H9 (cell line): ENCODE measurements at regions not wholly inside any gene's neighbourhood (a gene's known extent, or its start where the extent isn't known, plus 50 kb on each side); places are given as distances from the start of the nearest gene placed in this dataset.

Experiments
- DNase-seq: peaks from one replicate; pipeline ENCODE4 v3.0.0-alpha.2; 2017
- H2AFZ ChIP-seq: one replicate; pipeline ENCODE4 v1.6.1; 2013; ENCODE audit warnings: mild to moderate bottlenecking, low read length, control low read depth, moderate library complexity
- H2AK5ac ChIP-seq: 2 replicates; pipeline ENCODE4 v1.6.1; 2013; ENCODE audit warnings: low read length, control low read depth, mixed read lengths; ENCODE audit not compliant: insufficient read length
- H2BK120ac ChIP-seq: one replicate; pipeline ENCODE4 v1.6.1; 2013; ENCODE audit warnings: low read depth, mild to moderate bottlenecking, low read length, control low read depth, inconsistent platforms; ENCODE audit not compliant: poor library complexity, severe bottlenecking
- H2BK12ac ChIP-seq: 2 replicates; pipeline ENCODE4 v1.6.1; 2013; ENCODE audit warnings: low read length, control low read depth, mixed read lengths, low read depth; ENCODE audit not compliant: insufficient read length
- H2BK15ac ChIP-seq: 2 replicates; pipeline ENCODE4 v1.6.1; 2013; ENCODE audit warnings: low read depth, low read length, control low read depth
- H2BK20ac ChIP-seq: one replicate; pipeline ENCODE4 v1.6.1; 2013; ENCODE audit warnings: low read depth, mild to moderate bottlenecking, low read length, control low read depth, inconsistent platforms; ENCODE audit not compliant: poor library complexity, severe bottlenecking
- H2BK5ac ChIP-seq: 2 replicates; pipeline ENCODE4 v1.6.1; 2013; ENCODE audit warnings: low read length, control low read depth, mixed read lengths; ENCODE audit not compliant: insufficient read length
- H3K14ac ChIP-seq: 2 replicates; pipeline ENCODE4 v1.6.1; 2013; ENCODE audit warnings: low read length, control low read depth; ENCODE audit not compliant: insufficient read depth
- H3K18ac ChIP-seq: 2 replicates; pipeline ENCODE4 v1.6.1; 2013; ENCODE audit warnings: low read depth, mild to moderate bottlenecking, mixed read lengths, low read length, control low read depth; ENCODE audit not compliant: insufficient read length
- H3K23ac ChIP-seq: 2 replicates; pipeline ENCODE4 v1.6.1; 2013; ENCODE audit warnings: low read length, control low read depth, mixed read lengths, low read depth; ENCODE audit not compliant: insufficient read length
- H3K23me2 ChIP-seq: 2 replicates; pipeline ENCODE4 v1.6.1; 2013; ENCODE audit warnings: low read depth, mild to moderate bottlenecking, mixed read lengths, low read length, control low read depth; ENCODE audit not compliant: insufficient read length, poor library complexity, severe bottlenecking
- H3K27ac ChIP-seq: 2 replicates; pipeline ENCODE4 v1.5.1; 2013; ENCODE audit warnings: low read length, control low read depth, mixed read lengths, low read depth; ENCODE audit not compliant: insufficient read length
- H3K27me3 ChIP-seq: 2 replicates; pipeline ENCODE4 v1.6.1; 2013; ENCODE audit warnings: low read length, control low read depth, inconsistent platforms; ENCODE audit not compliant: insufficient read depth
- H3K4ac ChIP-seq: 2 replicates; pipeline ENCODE4 v1.6.1; 2013; ENCODE audit warnings: low read depth, mild to moderate bottlenecking, control low read depth, inconsistent platforms, low read length, moderate library complexity
- H3K4me1 ChIP-seq: 2 replicates; pipeline ENCODE4 v1.6.1; 2013; ENCODE audit warnings: low read length, control low read depth, inconsistent platforms; ENCODE audit not compliant: insufficient read depth
- H3K4me2 ChIP-seq: 2 replicates; pipeline ENCODE4 v1.6.1; 2013; ENCODE audit warnings: low read length, control low read depth, mixed read lengths; ENCODE audit not compliant: insufficient read length, insufficient read depth
- H3K56ac ChIP-seq: 2 replicates; pipeline ENCODE4 v1.6.1; 2013; ENCODE audit warnings: low read depth, mild to moderate bottlenecking, mixed read lengths, low read length, control low read depth; ENCODE audit not compliant: insufficient read length
- H3K79me1 ChIP-seq: 2 replicates; pipeline ENCODE4 v1.6.1; 2013; ENCODE audit warnings: low read depth, mild to moderate bottlenecking, moderate library complexity, low read length, control low read depth, inconsistent platforms; ENCODE audit not compliant: insufficient read depth, poor library complexity, severe bottlenecking
- H3K79me2 ChIP-seq: 2 replicates; pipeline ENCODE4 v1.6.1; 2013; ENCODE audit warnings: low read length, control low read depth, inconsistent platforms; ENCODE audit not compliant: insufficient read depth
- H3K9ac ChIP-seq: 2 replicates; pipeline ENCODE4 v1.6.1; 2013; ENCODE audit warnings: low read length, control low read depth, mixed read lengths; ENCODE audit not compliant: insufficient read length; ENCODE audit errors: extremely low read depth
- H3K9me3 ChIP-seq: one replicate; pipeline ENCODE4 v1.6.1; 2013; ENCODE audit warnings: low read depth, low read length, inconsistent platforms; ENCODE audit not compliant: control insufficient read depth
- H3T11ph ChIP-seq: one replicate; pipeline ENCODE4 v1.6.1; 2013; ENCODE audit warnings: mild to moderate bottlenecking, low read length, control low read depth, inconsistent platforms
- H4K20me1 ChIP-seq: one replicate; pipeline ENCODE4 v1.6.1; 2013; ENCODE audit not compliant: control insufficient read depth, insufficient read length, insufficient read depth
- H4K5ac ChIP-seq: 2 replicates; pipeline ENCODE4 v1.6.1; 2013; ENCODE audit warnings: low read depth, mild to moderate bottlenecking, mixed read lengths, low read length, control low read depth; ENCODE audit not compliant: insufficient read length
- H4K8ac ChIP-seq: replicated peaks from 2 replicates; pipeline ENCODE4 v1.6.1; 2013; ENCODE audit warnings: low read length, control low read depth, mixed read lengths, low read depth; ENCODE audit not compliant: insufficient read length
- H4K91ac ChIP-seq: 2 replicates; pipeline ENCODE4 v1.6.1; 2013; ENCODE audit warnings: low read depth, mild to moderate bottlenecking, moderate library complexity, mixed read lengths, low read length, control low read depth; ENCODE audit not compliant: insufficient read length
- H3K27ac Mint-ChIP-seq, 3 experiments: 2 replicates in 2 of 3; 3 replicates in 1 of 3; pipeline ENCODE4 v1.8.0; 2020 to 2021; ENCODE audit warnings: mixed read lengths in 3 of 3, mild to moderate bottlenecking in 1 of 3, moderate library complexity in 1 of 3
- H3K27me3 Mint-ChIP-seq: 2 replicates; pipeline ENCODE4 v1.8.0; 2021; ENCODE audit warnings: low read depth, mild to moderate bottlenecking, moderate library complexity, mixed read lengths
- H3K36me3 Mint-ChIP-seq, 3 experiments: 2 replicates in 2 of 3; 3 replicates in 1 of 3; pipeline ENCODE4 v1.8.0; 2020 to 2021; ENCODE audit warnings: low read depth in 3 of 3, mixed read lengths in 3 of 3; ENCODE audit not compliant: insufficient read depth in 1 of 3
- H3K4me1 Mint-ChIP-seq, 2 experiments: 2 replicates each; pipeline ENCODE4 v1.8.0; 2020; ENCODE audit warnings: mixed read lengths in 2 of 2
- H3K4me3 Mint-ChIP-seq, 2 experiments: 2 replicates in 1 of 2; 3 replicates in 1 of 2; pipeline ENCODE4 v1.8.0; 2020 to 2021; ENCODE audit warnings: mild to moderate bottlenecking in 2 of 2, mixed read lengths in 2 of 2, moderate library complexity in 1 of 2
- H3K9me3 Mint-ChIP-seq, 2 experiments: 2 replicates in 1 of 2; 3 replicates in 1 of 2; pipeline ENCODE4 v1.8.0; 2020; ENCODE audit warnings: mild to moderate bottlenecking in 2 of 2, mixed read lengths in 2 of 2, moderate library complexity in 1 of 2
- WGBS: extraction: QIAGEN DNeasy Blood & Tissue Kit; methylation state at CpG from one replicate; pipeline ENCODE4 v1.1.7; 2013; ENCODE audit warnings: missing lambda C conversion rate, low lambda C conversion rate, mixed read lengths; ENCODE audit not compliant: insufficient read length; ENCODE audit errors: extremely low coverage; 5-methylcytosine and 5-hydroxymethylcytosine counted together
- TF ChIP-seq, protein P1 (sequence below): fragments of 200-600 bp; sonication (generic); conservative IDR thresholded peaks from 3 replicates; pipeline ENCODE4 v1.8.0; 2021; ENCODE audit warnings: antibody characterized with exemption, mild to moderate bottlenecking

DNA sequence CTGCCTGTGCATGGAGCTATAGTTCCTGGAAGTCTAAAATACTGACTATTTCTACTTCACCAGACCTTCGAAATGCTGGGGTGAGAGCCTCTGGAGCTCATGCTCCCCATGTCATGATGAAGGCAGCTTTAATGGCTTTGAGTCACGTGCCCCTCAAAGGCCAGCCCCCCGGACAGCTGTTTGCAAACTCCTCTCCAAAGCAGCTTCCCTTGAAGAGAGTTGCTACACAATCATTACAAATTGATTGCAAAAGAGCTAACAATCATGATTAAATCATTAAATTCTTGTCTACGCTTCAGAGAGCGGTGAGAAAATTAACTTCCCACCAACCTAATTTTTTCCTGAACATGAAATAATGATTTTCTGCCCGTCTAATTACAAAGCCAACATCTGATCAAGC is 134.8 kb upstream of the IRX6 start:
- no peak overlapping the region for H2BK20ac ChIP-seq
- peaks cover 33 to 38% of the 10 kb centered on the region in 2 experiments for H3K4me1 Mint-ChIP-seq
- H3K18ac ChIP-seq: no peak overlapping the region
- H2BK15ac ChIP-seq: no peak overlapping the region
- no peak overlapping the region for H3K4me2 ChIP-seq
- H2AFZ ChIP-seq: no peak overlapping the region
- H3K9me3 ChIP-seq: no peaks in the 10 kb centered on the region
- no peak overlapping the region for H3K14ac ChIP-seq
- H4K5ac ChIP-seq: no peak overlapping the region
- no CpG with 5 or more reads among the region's 6 CpGs for WGBS
- no peak overlapping the region for H3K23ac ChIP-seq
- H3K27ac ChIP-seq: no peak overlapping the region
- no peak overlapping the region for H2BK120ac ChIP-seq
- H3K79me2 ChIP-seq: no peaks in the 10 kb centered on the region
- H3K23me2 ChIP-seq: no peaks in the 10 kb centered on the region
- H3K27me3 ChIP-seq: no peaks in the 10 kb centered on the region
- no peak overlapping the region for H3K9ac ChIP-seq
- H3K4ac ChIP-seq: no peak overlapping the region
- H3K56ac ChIP-seq: no peak overlapping the region
- no peak for DNase-seq
- H4K8ac ChIP-seq: no peak overlapping the region
- H3K36me3 Mint-ChIP-seq: peaks cover 0 to 11% (median 10%) of the 10 kb centered on the region in 3 experiments; a peak in 5 of 7 replicates
- H3K9me3 Mint-ChIP-seq: peaks cover 4 to 9% of the 10 kb centered on the region in 2 experiments; a peak in 4 of 5 replicates
- no peaks in the 10 kb centered on the region for H3K79me1 ChIP-seq
- no peak overlapping the region for H4K91ac ChIP-seq
- H2AK5ac ChIP-seq: no peak overlapping the region
- H3K4me3 Mint-ChIP-seq: no peak overlapping the region
- TF ChIP-seq, protein P1, sequence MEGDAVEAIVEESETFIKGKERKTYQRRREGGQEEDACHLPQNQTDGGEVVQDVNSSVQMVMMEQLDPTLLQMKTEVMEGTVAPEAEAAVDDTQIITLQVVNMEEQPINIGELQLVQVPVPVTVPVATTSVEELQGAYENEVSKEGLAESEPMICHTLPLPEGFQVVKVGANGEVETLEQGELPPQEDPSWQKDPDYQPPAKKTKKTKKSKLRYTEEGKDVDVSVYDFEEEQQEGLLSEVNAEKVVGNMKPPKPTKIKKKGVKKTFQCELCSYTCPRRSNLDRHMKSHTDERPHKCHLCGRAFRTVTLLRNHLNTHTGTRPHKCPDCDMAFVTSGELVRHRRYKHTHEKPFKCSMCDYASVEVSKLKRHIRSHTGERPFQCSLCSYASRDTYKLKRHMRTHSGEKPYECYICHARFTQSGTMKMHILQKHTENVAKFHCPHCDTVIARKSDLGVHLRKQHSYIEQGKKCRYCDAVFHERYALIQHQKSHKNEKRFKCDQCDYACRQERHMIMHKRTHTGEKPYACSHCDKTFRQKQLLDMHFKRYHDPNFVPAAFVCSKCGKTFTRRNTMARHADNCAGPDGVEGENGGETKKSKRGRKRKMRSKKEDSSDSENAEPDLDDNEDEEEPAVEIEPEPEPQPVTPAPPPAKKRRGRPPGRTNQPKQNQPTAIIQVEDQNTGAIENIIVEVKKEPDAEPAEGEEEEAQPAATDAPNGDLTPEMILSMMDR: no peak
- peaks cover 9% of the 10 kb centered on the region for H3K27me3 Mint-ChIP-seq
- H3K27ac Mint-ChIP-seq: no peak overlapping the region
- H2BK12ac ChIP-seq: no peak overlapping the region
- no peak overlapping the region for H3T11ph ChIP-seq
- H2BK5ac ChIP-seq: no peak overlapping the region
- H3K4me1 ChIP-seq: peaks cover 3% of the 10 kb centered on the region; the same call in 1 of the 2 replicates
- H4K20me1 ChIP-seq: no peaks in the 10 kb centered on the region
